Posterior vena cava (tissue), 2 donors: ENCODE measurements at regions not wholly inside any gene's neighbourhood (a gene's known extent, or its start where the extent isn't known, plus 50 kb on each side); places are given as distances from the start of the nearest gene placed in this dataset.
"Not testable (repeated sequence)": the region's sequence is repeated elsewhere in the genome, so short reads cannot be mapped to it uniquely, and the experiment has no call there.

Experiments
- DNase-seq: peaks from one replicate; pipeline ENCODE4 v3.0.0-alpha.2; 2020; ENCODE audit warnings: low spot score
- intact Hi-C, 2 donors: fragments of 100-400 bp; cut with DNase I; formaldehyde crosslinking; loops; one replicate each; pipeline versions ENCODE4 v1.14.1 to v1.14.2; 2022 to 2023
- donor health status: DM: yes; HTN: yes; CAD: no.
- donor health status: DM: yes; HTN: yes; CAD: no.

DNA sequence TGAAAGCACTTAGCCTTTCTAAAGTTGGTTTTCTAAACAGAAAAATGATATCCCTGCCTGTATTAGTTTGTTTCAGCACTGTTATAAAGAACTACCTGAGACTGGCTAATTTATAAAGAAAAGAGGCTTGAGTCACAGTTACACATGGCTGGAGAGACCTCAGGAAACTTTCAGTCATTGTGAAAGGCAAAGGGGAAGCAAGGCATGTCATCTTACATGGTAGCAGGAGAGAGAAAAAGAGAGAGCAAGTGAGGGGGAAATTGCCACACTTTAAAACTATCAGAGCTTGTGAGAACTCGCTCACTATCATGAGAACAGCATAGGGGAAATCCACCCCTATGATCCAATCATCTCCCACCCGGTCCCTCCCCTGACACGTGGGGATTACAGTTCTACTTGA lies 64.9 kb downstream of the FAM170A start:
- DNase-seq: no peak
- intact Hi-C loops: no loop called here

DNA sequence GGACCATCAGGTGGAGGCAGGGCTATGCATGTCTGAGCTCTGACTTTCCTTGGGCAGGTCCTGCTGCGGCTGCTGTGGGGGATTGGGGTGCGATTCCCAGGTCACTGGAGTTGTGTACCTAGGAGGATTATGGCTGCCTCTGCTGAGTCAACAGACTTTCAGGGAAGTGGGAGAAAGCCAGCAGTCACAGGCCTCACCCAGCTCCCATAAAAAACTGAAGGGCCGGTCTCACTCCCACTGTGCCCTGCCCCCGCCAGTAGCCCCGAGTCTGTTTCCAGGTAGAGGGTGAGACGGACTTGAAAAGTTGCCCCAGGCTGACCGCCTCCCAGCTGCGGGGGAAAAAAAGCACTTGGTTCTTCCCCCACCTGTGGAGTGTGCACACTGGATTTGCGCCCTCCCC lies 76.7 kb downstream of the FAM170A start:
- intact Hi-C loops: no loop called here
- no peak for DNase-seq

DNA sequence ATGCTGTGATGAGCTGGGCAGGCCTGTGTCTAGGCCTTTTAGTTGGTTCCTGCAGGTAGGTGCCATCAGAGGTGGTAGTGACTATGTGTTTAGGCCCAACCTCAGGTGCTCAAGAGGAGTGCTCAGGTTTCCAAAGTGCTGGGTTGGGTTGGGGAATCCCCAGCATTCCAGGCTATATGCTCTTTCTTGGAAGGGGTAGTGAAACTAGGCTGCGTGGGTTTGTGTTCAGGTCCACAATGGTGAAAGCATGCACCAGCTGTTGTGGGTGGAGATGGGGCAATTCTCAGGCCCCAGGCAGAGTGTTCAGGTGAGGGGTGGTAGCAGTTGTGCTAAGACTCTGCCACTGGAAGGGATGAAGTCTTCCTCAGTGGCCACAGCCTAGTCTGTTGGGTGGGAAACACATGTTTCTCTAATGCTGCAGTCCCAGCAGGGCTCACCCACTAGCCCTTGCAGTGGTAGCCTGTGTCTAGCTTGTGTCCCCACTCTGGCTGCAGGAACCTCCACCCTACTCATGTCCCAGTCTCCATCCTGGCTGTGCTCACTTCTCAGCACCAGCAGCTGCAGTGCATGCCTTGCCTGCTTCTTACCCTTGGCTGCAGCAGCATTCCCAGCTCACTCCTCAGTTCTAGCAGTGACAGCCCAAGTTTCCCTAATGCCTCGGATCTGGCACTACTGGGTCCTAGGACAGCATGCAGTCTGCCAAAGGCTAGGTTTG lies 78.9 kb downstream of the FAM170A start:
- intact Hi-C loops: no loop called here
- no peak for DNase-seq

DNA sequence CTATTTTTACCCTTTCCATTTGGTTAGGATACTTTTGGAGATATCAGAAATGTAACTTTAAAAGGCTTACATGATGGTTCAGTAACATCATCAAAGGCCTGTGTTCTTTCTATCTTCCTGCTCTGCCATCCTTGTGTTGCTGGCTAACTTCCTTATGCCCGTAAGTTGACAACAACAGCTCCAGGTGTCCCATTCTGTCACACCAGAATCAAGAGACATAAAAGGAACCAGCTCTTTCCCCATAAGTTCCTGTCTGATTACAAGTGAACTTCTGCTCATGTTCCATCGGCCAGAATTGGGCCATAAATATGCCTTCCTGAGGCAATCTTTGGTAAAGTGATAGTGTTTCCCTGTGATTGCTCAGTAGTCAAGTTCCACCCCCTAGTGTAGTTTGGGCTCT lies 92.4 kb downstream of the FAM170A start:
- no peak for DNase-seq
- intact Hi-C loops: no loop called here

DNA sequence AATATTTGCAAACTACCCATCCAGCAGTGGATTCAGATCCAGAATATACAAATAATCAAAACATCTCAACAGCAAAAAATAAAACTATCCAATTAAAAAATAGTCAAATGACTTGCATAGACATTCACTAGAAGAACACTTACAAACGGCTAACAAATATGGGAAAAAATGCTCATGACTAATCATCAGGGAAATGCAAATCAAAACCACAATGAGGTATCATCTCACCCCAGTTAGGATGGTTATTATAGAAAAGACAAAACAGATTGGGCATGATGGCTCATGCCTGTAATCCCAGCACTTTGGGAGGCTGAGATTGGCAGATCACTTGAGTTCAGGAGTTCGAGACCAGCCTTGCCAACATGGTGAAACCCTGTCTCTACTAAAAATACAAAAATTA lies 95.9 kb downstream of the FAM170A start:
- intact Hi-C loops, DNase-seq: not testable (repeated sequence)

DNA sequence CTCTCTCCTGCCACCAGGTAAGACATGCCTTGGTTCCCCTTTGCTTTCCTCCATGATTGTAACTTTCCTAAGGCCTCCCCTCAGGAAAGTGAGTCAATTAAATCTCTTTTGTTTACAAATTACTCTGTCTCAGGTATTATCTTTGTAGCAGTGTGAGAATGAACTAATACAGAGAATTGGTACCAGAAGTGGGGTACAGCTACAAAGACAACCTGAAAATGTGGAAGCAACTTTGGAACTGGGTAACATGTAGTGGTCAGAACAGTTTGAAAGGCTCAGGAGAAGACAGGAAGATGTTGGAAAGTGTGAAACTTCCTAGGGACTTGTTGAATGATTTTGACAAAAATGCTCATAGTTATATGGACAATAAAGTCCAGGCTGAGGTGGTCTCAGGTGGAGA lies 97.2 kb downstream of the FAM170A start:
- DNase-seq: no peak
- intact Hi-C loops: no loop called here

DNA sequence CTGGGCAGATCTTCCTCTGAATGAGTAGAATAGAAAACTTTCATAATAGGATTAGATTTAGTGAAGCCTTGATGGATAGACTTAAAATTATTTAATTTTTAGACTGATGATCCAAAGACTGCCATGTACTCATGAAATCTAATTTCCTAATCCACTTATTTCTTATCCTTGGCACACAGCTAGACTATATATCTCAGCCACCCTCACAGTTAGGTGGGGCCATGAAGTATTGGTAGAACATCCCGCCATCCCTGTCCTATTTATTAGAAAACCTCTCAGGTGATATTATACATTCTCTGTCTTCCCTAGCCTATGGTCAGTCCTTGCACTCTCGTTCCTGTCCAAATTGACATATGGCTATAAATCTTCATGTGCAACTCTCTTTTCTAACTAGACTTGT lies 110.9 kb downstream of the FAM170A start:
- intact Hi-C loops: no loop called here
- no peak for DNase-seq

DNA sequence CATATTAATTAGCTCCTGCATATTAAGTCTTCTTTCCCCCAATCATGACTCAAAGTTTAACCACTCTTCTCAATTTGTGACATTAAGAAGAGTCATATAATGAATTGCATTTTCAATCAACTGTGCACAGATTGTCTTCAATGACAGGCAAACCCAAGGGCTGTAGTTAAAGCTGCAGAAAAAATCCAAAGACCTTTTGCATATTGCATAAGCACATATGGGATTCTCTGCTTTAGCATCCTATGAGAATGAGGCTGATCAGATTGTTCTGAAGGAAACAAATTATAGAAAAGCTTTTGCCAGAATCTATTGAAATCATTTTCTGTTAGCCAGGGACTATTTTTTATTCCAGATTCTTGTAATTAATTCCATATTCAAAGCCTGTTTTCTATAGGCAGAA lies 112.3 kb downstream of the FAM170A start:
- intact Hi-C loops: no loop called here
- DNase-seq: no peak

DNA sequence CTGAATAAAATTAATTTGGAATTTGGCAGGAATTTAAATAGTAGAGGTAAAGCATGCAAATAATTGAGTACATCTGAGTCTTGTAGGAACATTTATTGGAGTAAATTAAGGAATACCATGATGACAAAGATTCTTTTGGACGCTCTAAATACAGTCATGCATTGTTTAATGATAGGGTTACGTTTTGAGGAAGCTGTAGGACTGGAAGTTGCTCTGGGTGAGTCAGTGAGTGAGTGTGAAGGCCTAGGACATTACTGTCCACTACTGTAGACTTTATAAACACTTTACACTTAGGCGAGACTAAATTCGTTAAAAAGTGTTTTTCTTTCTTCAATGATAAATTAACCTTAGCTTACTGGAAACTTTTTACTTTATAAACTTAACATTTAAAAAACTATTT lies 113.0 kb downstream of the FAM170A start:
- DNase-seq: no peak
- intact Hi-C loops: no loop called here

DNA sequence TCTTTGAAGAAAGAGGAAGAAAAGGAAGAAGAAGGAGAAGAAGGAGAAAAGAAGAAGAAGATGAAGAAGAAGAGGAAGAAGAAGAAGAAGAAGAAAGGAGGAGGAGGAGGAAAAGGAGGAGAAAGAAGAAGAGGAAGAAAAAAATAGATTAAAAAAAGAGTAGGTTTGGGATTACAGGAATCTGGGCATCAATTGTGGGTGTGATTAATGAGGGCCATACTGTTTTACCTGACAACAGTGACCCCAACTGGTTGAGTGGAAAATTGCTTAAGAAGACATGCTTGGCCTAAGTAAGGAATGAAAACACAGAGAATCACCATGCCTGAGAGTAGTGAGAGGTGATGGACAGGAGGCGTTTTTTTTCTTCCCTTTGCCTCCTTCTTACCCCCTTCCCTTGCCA lies 114.6 kb downstream of the FAM170A start:
- no peak for DNase-seq
- intact Hi-C loops: no loop called here

DNA sequence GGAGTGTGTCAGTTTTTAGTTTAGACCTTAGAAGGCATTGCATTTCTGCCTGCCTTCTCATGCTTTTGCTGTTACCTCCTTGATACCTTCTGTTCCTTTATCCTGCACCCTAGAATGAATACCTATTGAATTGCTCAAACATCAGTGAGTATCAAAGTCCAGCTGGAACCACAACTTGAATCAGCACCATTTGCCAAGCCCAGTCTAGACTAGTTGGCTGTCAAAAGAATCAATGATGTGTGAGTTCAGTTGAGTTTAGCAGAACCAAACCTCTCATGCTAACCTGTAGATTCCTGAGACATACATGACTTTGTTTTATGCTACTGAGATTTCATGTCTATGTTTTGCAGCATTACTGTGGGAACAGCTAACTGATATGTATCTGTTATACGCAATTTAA lies 116.6 kb downstream of the FAM170A start:
- intact Hi-C loops: no loop called here
- no peak for DNase-seq

DNA sequence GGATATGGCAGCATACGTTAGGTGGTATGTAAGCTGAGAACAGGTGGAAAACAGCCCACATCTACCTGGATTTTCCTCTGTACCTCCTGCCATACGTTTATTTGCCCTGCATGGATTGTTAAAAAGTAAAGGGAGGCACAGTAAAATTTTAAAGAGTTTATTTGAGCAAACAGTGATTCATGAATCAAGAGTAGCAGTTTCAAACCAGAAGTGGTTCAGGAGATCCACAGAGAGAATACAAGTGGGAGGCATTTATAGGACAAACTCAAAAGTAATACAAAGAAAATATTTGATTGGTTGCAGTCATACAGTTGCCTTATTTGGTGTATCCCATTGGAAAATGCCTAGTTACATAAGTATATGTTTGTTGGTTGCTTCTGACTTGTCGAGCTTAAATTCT lies 117.6 kb downstream of the FAM170A start:
- intact Hi-C loops: no loop called here

DNA sequence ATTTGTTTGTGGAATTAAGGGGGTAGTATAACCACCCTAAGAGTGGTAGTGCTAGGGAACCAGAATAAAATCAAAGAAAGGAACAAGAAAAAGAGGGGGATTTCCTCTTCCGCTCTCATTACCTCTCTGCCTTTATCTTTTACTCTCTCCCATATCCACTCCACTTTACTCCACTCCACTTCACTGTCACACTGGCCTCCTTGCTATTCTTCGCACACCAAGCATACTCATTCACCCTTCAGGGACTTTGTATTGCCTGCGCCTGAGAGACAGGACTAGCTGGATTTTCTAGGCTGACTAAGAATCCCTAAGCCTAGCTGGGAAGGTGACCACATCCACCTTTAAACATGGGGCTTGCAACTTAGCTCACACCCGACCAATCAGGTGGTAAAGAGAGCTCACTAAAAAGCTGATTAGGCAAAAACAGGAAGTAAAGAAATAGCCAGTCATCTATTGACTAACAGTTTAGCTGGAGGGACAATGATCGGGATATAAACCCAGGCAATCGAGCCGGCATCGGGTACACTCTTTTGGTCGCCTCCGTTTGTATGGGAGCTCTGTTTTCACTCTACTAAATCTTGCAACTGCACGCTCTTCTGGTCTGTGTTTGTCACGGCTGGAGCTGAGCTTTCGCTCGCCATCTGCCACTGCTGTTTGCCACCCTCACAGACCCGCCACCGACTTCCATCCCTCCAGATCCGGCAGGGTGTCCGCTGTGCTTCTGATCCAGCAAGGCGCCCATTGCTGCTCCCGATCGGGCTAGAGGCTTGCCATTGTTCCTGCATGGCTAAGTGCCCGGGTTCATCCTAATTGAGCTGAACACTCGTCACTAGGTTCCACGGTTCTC lies 121.8 kb downstream of the FAM170A start:
- intact Hi-C loops: no loop called here
- DNase-seq: no peak

More for the DNA sequence above, 117.6 kb downstream of the FAM170A start:
- DNase-seq: no peak

DNA sequence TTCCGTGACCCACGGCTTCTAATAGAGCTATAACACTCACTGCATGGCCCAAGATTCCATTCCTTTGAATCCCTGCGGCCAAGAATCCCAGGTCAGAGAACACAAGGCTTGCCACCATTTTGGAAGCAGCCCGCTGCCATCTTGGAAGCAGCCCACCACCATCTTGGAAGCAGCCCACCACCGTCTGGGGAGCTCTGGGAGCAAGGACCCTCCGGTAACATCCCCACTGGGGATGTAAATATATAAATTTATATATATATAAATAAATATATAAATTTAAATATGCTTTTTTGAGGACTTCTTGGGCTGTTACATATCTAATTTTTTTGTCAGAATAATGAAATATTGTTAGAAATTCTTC lies 122.4 kb downstream of the FAM170A start:
- intact Hi-C loops: no loop called here
- DNase-seq: no peak

DNA sequence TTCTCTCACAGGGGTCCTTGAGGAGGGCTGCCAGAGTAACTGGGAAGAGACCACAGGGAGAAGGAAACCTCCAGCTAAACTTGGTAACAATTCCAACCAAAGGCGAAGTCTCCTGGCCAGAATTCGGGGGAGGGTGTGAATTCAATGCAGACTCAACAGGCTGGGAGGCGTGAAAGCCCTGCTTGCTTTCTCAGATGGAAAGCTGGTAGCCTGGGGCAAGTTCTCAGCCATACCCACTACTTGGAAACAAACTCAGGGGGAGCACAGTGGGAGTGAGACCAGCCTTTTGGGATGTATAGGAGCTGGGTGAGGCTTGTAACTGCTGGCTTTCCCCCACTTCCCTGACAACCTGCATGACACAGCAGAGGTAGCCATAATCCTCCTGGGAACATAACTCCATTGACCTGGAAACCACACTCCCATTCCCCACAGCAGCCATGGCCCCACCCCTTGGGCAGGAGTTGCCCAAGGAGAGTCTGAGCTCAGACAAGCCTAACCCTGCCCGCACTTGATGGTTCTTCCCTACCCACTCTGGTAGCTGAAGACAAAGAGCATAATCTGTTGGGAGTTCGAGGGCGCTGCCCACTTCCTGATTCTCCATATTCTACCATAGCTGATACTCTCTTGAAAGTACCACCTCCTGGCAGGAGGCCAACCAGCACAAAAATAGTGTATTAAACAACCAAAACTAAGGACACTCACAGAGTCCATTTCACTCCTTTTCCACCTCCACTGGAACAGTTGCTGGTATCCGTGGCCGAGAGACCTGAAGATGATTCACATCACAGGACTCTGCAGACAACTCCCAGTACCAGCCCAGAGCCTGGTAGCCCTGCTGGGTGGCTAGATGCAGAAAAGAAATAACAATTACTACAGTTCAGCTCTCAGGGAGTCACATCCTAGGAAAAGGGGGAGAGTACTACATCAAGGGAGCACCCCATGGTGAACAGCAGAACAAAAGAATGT lies 123.8 kb downstream of the FAM170A start:
- intact Hi-C loops: no loop called here
- no peak for DNase-seq

DNA sequence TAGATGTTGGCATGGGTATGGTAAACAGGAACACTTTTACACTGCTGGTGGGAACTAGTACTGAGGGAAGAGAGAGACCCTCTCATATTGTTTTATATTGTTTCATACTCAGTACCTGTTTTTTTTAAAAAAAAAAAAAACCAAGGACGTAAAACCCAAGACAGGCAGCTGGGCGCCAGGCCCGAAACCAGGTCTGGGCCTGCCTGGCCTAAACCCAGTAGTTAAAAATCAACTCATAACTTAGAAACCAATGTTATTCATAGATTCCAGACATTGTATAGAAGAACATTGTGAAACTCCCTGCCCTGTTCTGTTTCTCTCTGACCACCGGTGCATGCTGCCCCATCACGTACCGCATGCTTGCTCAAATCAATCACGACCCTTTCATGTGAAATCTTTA lies 125.5 kb downstream of the FAM170A start:
- DNase-seq, intact Hi-C loops: not testable (repeated sequence)

DNA sequence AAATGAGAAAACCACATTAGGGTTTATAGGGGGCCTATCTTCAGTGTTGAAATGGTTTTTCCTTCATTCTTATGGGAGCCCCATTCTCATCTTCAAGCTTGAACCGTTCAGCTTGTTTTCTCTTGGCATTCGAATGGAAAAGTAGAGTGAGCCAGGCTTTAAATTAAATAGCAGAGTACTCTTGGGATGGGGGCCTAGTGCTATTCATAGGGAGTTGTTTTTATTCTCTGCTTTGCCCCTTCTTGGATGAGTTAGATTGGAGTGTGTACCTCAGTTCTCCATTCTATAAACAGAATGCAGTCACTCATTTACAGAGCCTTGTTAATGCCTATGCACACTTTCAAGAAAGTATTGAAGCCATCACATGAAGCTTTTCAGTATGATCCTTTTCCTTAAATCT lies 127.9 kb downstream of the FAM170A start:
- intact Hi-C loops: no loop called here
- DNase-seq: no peak

DNA sequence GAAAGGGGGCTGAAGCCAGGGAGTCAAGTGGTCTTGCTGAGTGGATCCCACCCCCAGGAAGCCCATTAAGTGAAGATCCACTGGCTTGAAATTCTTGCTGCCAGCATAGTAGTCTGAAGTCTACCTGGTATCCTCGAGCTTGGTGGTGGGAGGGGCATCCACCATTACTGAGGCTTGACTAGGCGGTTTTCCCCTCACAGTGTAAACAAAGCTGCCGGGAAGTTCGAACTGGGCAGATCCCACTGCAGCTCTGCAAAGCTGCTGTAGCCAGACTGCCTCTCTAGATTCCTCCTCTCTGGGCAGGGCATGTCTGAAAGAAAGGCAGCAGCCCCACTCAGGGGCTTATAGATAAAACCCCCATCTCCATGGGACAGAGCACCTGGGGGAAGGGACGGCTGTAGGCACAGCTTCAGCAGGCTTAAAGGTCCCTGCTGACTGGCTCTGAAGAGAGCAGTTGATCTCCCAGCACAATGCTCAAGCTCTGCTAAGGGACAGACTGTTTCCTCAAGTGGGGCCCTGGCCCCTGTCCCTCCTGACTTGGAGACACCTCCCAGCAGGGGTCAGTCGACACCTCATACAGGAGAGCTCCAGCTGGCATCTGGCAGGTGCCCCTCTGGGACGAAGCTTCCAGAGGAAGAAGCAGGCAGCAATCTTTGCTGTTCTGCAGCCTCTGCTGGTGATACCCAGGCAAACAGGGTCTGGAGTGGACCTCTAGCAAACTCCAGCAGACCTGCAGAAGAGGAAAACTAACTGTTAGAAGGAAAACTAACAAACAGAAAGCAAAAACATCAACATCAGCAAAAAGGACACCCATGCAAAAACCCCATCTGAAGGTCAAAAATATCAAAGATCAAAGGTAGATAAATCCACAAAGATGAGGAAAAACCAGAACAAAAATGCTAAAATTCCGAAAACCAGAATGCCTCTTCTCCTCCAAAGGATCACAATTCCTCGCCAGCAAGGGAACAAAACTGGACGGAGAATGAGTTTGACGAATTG lies 140.6 kb downstream of the FAM170A start:
- intact Hi-C loops, DNase-seq: not testable (repeated sequence)

DNA sequence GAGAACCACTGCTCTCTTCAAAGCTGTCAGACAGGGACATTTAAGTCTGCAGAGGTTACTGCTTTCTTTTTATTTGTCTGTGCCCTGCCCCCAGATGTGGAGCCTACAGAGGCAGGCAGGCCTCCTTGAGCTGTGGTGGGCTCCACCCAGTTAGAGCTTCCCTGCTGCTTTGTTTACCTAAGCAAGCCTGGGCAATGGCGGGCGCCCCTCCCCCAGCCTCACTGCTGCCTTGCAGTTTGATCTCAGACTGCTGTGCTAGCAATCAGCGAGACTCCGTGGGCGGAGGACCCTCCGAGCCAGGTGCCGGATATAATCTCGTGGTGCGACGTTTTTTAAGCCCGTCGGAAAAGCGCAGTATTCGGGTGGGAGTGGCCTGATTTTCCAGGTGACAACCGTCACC lies 150.8 kb downstream of the FAM170A start:
- intact Hi-C loops, DNase-seq: not testable (repeated sequence)
